ENCODE measurements at regions not wholly inside any gene's neighbourhood (a gene's known extent, or its start where the extent isn't known, plus 50 kb on each side); places are given as distances from the start of the nearest gene placed in this dataset.

GRCh38 chr3:83096-83495 is 113.5 kb upstream of the CHL1 start:
- no peaks in the 10 kb centered on the region for H3K36me3 ChIP-seq (ENCODE audit: control insufficient read depth, insufficient read depth, low read length)
- no peaks in the 10 kb centered on the region for H3K27me3 ChIP-seq (ENCODE audit: control insufficient read depth, insufficient read depth, low read length)
- H3K27ac ChIP-seq (ENCODE audit: insufficient read depth, low read length, poor library complexity, severe bottlenecking) = no peak overlapping the region
- Mint-ChIP-seq H3K9me3 (peaks cover 0 to 4% (median 1%) of the 10 kb centered on the region in 7 donors), H3K27ac (no peak overlapping the region), H3K4me1 (no peaks in the 10 kb centered on the region), H3K36me3 (no peaks in the 10 kb centered on the region), H3K27me3 (no peaks in the 10 kb centered on the region), H3K4me3 (no peak overlapping the region)
- H3K4me1 ChIP-seq (ENCODE audit: control insufficient read depth, insufficient read depth, low read length, poor library complexity, severe bottlenecking) = no peaks in the 10 kb centered on the region
- H3K4me3 ChIP-seq (ENCODE audit: low read depth, low read length) = no peak overlapping the region
- no peaks in the 10 kb centered on the region for H3K9me3 ChIP-seq (ENCODE audit: control insufficient read depth in 2 of 2, low read length in 2 of 2)
- no peak for DNase-seq
- no peak for ATAC-seq (ENCODE audit: low read depth in 2 of 2)

GRCh38 chr3:85180-85579 is 111.4 kb upstream of the CHL1 start:
- Mint-ChIP-seq H3K9me3 (peaks cover 0 to 3% (median 2%) of the 10 kb centered on the region in 7 donors), H3K27me3 (no peaks in the 10 kb centered on the region), H3K4me1 (no peaks in the 10 kb centered on the region), H3K27ac (no peak overlapping the region), H3K4me3 (no peak overlapping the region), H3K36me3 (no peaks in the 10 kb centered on the region)
- Histone ChIP-seq H3K9me3 (ENCODE audit: control insufficient read depth in 2 of 2, low read length in 2 of 2) (no peaks in the 10 kb centered on the region), H3K27ac (ENCODE audit: insufficient read depth, low read length, poor library complexity, severe bottlenecking) (no peak overlapping the region), H3K27me3 (ENCODE audit: control insufficient read depth, insufficient read depth, low read length) (no peaks in the 10 kb centered on the region), H3K4me3 (ENCODE audit: low read depth, low read length) (no peak overlapping the region), H3K4me1 (ENCODE audit: control insufficient read depth, insufficient read depth, low read length, poor library complexity, severe bottlenecking) (no peaks in the 10 kb centered on the region), H3K36me3 (ENCODE audit: control insufficient read depth, insufficient read depth, low read length) (no peaks in the 10 kb centered on the region)
- ATAC-seq (ENCODE audit: low read depth in 2 of 2) (no peak), DNase-seq (no peak)

GRCh38 chr3:88267-88666 is 108.3 kb upstream of the CHL1 start:
- Mint-ChIP-seq H3K4me3 (no peak overlapping the region), H3K9me3 (peaks cover 0 to 2% (median 0%) of the 10 kb centered on the region in 7 donors), H3K4me1 (no peaks in the 10 kb centered on the region), H3K27ac (no peak overlapping the region), H3K36me3 (no peaks in the 10 kb centered on the region), H3K27me3 (no peaks in the 10 kb centered on the region)
- H3K36me3 ChIP-seq (ENCODE audit: control insufficient read depth, insufficient read depth, low read length) = no peaks in the 10 kb centered on the region
- H3K27ac ChIP-seq (ENCODE audit: insufficient read depth, low read length, poor library complexity, severe bottlenecking) = no peak overlapping the region
- no peak overlapping the region for H3K4me3 ChIP-seq (ENCODE audit: low read depth, low read length)
- H3K9me3 ChIP-seq (ENCODE audit: control insufficient read depth in 2 of 2, low read length in 2 of 2) = no peaks in the 10 kb centered on the region
- no peaks in the 10 kb centered on the region for H3K27me3 ChIP-seq (ENCODE audit: control insufficient read depth, insufficient read depth, low read length)
- no peak for ATAC-seq (ENCODE audit: low read depth in 2 of 2)
- no peak for DNase-seq
- H3K4me1 ChIP-seq (ENCODE audit: control insufficient read depth, insufficient read depth, low read length, poor library complexity, severe bottlenecking) = no peaks in the 10 kb centered on the region

- H3K4me3 ChIP-seq (ENCODE audit: low read depth, low read length) = no peak overlapping the region
- H3K36me3 ChIP-seq (ENCODE audit: control insufficient read depth, insufficient read depth, low read length) = no peaks in the 10 kb centered on the region
- Mint-ChIP-seq H3K36me3 (no peaks in the 10 kb centered on the region), H3K27ac (no peak overlapping the region), H3K9me3 (peaks cover 0 to 5% (median 0%) of the 10 kb centered on the region in 7 donors), H3K4me1 (no peaks in the 10 kb centered on the region), H3K4me3 (no peak overlapping the region), H3K27me3 (peaks cover 4% of the 10 kb centered on the region)
- ATAC-seq (ENCODE audit: low read depth in 2 of 2) (no peak), DNase-seq (no peak)
- no peaks in the 10 kb centered on the region for H3K4me1 ChIP-seq (ENCODE audit: control insufficient read depth, insufficient read depth, low read length, poor library complexity, severe bottlenecking)
- H3K27me3 ChIP-seq (ENCODE audit: control insufficient read depth, insufficient read depth, low read length) = no peaks in the 10 kb centered on the region
- no peak overlapping the region for H3K27ac ChIP-seq (ENCODE audit: insufficient read depth, low read length, poor library complexity, severe bottlenecking)
- H3K9me3 ChIP-seq (ENCODE audit: control insufficient read depth in 2 of 2, low read length in 2 of 2) = no peaks in the 10 kb centered on the region
These were observed 102.8 kb upstream of the CHL1 start for GRCh38 chr3:93746-94145.

- H3K9me3 Mint-ChIP-seq = peaks cover 0 to 5% (median 0%) of the 10 kb centered on the region in 7 donors
- no peaks in the 10 kb centered on the region for H3K4me1 ChIP-seq (ENCODE audit: control insufficient read depth, insufficient read depth, low read length, poor library complexity, severe bottlenecking)
- no peaks in the 10 kb centered on the region for H3K9me3 ChIP-seq (ENCODE audit: control insufficient read depth in 2 of 2, low read length in 2 of 2)
- no peak overlapping the region for H3K4me3 ChIP-seq (ENCODE audit: low read depth, low read length)
- no peaks in the 10 kb centered on the region for H3K27me3 ChIP-seq (ENCODE audit: control insufficient read depth, insufficient read depth, low read length)
- no peak overlapping the region for H3K4me3 Mint-ChIP-seq
- no peaks in the 10 kb centered on the region for H3K36me3 Mint-ChIP-seq
- DNase-seq (no peak), ATAC-seq (ENCODE audit: low read depth in 2 of 2) (no peak)
- no peaks in the 10 kb centered on the region for H3K36me3 ChIP-seq (ENCODE audit: control insufficient read depth, insufficient read depth, low read length)
- no peaks in the 10 kb centered on the region for H3K4me1 Mint-ChIP-seq
- H3K27me3 Mint-ChIP-seq = peaks cover 4% of the 10 kb centered on the region
- H3K27ac ChIP-seq (ENCODE audit: insufficient read depth, low read length, poor library complexity, severe bottlenecking) = no peak overlapping the region
- no peak overlapping the region for H3K27ac Mint-ChIP-seq
These were observed 100.3 kb upstream of the CHL1 start for GRCh38 chr3:96259-96658.

- H3K4me1 ChIP-seq (ENCODE audit: control insufficient read depth, insufficient read depth, low read length, poor library complexity, severe bottlenecking) = no peaks in the 10 kb centered on the region
- H3K4me3 ChIP-seq (ENCODE audit: low read depth, low read length) = no peak overlapping the region
- Mint-ChIP-seq H3K4me3 (no peak overlapping the region), H3K4me1 (no peaks in the 10 kb centered on the region), H3K27me3 (peaks cover 4% of the 10 kb centered on the region), H3K27ac (no peak overlapping the region), H3K9me3 (peaks cover 0 to 5% (median 0%) of the 10 kb centered on the region in 7 donors), H3K36me3 (no peaks in the 10 kb centered on the region)
- no peaks in the 10 kb centered on the region for H3K27me3 ChIP-seq (ENCODE audit: control insufficient read depth, insufficient read depth, low read length)
- no peaks in the 10 kb centered on the region for H3K36me3 ChIP-seq (ENCODE audit: control insufficient read depth, insufficient read depth, low read length)
- no peak for ATAC-seq (ENCODE audit: low read depth in 2 of 2)
- H3K27ac ChIP-seq (ENCODE audit: insufficient read depth, low read length, poor library complexity, severe bottlenecking) = no peak overlapping the region
- H3K9me3 ChIP-seq (ENCODE audit: control insufficient read depth in 2 of 2, low read length in 2 of 2) = no peaks in the 10 kb centered on the region
- no peak for DNase-seq
These were observed 98.9 kb upstream of the CHL1 start for GRCh38 chr3:97417-98258.

- peaks cover 4% of the 10 kb centered on the region for H3K27me3 Mint-ChIP-seq
- H3K27ac ChIP-seq (ENCODE audit: insufficient read depth, low read length, poor library complexity, severe bottlenecking) = no peak overlapping the region
- no peaks in the 10 kb centered on the region for H3K4me1 Mint-ChIP-seq
- H3K27me3 ChIP-seq (ENCODE audit: control insufficient read depth, insufficient read depth, low read length) = no peaks in the 10 kb centered on the region
- no peaks in the 10 kb centered on the region for H3K4me1 ChIP-seq (ENCODE audit: control insufficient read depth, insufficient read depth, low read length, poor library complexity, severe bottlenecking)
- H3K9me3 Mint-ChIP-seq = peaks cover 0 to 5% (median 0%) of the 10 kb centered on the region in 7 donors
- H3K36me3 ChIP-seq (ENCODE audit: control insufficient read depth, insufficient read depth, low read length) = no peaks in the 10 kb centered on the region
- H3K9me3 ChIP-seq (ENCODE audit: control insufficient read depth in 2 of 2, low read length in 2 of 2) = no peaks in the 10 kb centered on the region
- H3K27ac Mint-ChIP-seq = no peak overlapping the region
- H3K36me3 Mint-ChIP-seq = no peaks in the 10 kb centered on the region
- no peak overlapping the region for H3K4me3 ChIP-seq (ENCODE audit: low read depth, low read length)
- no peak overlapping the region for H3K4me3 Mint-ChIP-seq
- DNase-seq = no peak
- no peak for ATAC-seq (ENCODE audit: low read depth in 2 of 2)
These were observed 98.3 kb upstream of the CHL1 start for GRCh38 chr3:98259-98654.

- no peak for DNase-seq
- H3K27ac ChIP-seq (ENCODE audit: insufficient read depth, low read length, poor library complexity, severe bottlenecking) = no peak overlapping the region
- no peaks in the 10 kb centered on the region for H3K4me1 ChIP-seq (ENCODE audit: control insufficient read depth, insufficient read depth, low read length, poor library complexity, severe bottlenecking)
- H3K27me3 ChIP-seq (ENCODE audit: control insufficient read depth, insufficient read depth, low read length) = no peaks in the 10 kb centered on the region
- no peak for ATAC-seq (ENCODE audit: low read depth in 2 of 2)
- H3K4me3 ChIP-seq (ENCODE audit: low read depth, low read length) = no peak overlapping the region
- H3K9me3 Mint-ChIP-seq = peaks cover 0 to 5% (median 0%) of the 10 kb centered on the region in 7 donors
- no peaks in the 10 kb centered on the region for H3K36me3 ChIP-seq (ENCODE audit: control insufficient read depth, insufficient read depth, low read length)
- no peak overlapping the region for H3K4me3 Mint-ChIP-seq
- H3K4me1 Mint-ChIP-seq = no peaks in the 10 kb centered on the region
- peaks cover 4% of the 10 kb centered on the region for H3K27me3 Mint-ChIP-seq
- H3K27ac Mint-ChIP-seq = no peak overlapping the region
- H3K36me3 Mint-ChIP-seq = no peaks in the 10 kb centered on the region
- H3K9me3 ChIP-seq (ENCODE audit: control insufficient read depth in 2 of 2, low read length in 2 of 2) = no peaks in the 10 kb centered on the region
These were observed 97.1 kb upstream of the CHL1 start for GRCh38 chr3:99506-99905.

Data from CD4-positive, CD25-positive, alpha-beta regulatory T cell (primary cell).